RCC 7860 (cell line): ENCODE measurements at regions not wholly inside any gene's neighbourhood (a gene's known extent, or its start where the extent isn't known, plus 50 kb on each side); places are given as distances from the start of the nearest gene placed in this dataset.
A peak's percentile ranks its signal among the peaks of the same experiment; 100 is the strongest.

Experiments
- DNase-seq: peaks from one replicate; pipeline ENCODE4 v3.0.0-alpha.2; 2015; ENCODE audit warnings: low spot score
- FAIRE-seq: peaks from 2 replicates; lab custom pipeline; 2012; peaks lifted over from hg19 to GRCh38; lab: Jason Lieb, UNC

- DNase-seq (no peak), FAIRE-seq (no peak)
Observed at GRCh38 chr18:40929399-40929798, 1025.6 kb upstream of the PIK3C3 start.

DNA sequence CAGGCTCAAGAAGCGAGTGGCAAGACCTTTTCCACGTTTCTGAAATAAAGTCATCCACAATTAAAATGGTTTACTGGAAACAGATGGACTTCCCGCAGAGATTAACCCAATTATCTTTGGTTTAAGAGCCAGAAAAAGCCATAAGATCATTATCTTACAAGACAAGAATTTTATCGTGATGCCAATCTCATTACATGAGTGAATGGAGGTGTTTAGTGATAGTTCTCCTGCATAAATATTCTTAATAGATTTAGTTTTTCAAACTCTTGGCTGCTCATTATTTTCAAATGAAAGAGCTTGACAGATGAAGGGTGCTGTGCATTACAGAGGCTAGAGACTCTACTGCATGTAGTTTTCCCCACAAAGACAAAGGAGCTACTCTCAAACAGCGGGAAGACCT is 1028.4 kb upstream of the PIK3C3 start:
- FAIRE-seq: no peak

DNA sequence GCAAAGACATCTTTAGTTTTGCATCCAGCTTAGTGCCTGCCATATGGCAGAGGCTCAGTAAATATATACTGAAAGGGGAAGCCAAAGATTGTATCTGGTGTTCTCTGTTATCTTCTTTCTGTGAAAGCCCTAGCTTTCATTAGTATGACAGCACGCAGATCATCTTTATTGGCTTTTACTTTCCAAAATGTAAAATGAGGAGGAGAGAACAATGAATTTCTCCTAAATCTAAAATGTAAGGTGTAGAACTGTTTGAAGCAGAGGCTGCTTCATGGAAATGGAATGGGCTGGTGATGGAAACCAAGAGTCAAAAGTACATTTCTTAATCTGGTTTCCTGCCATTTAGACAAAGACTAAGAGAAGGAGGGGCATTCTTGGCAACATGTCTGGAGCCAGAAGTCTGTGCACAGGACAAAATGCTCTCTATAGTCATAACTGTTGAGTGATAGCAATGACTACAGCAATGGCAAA is 1029.9 kb upstream of the PIK3C3 start:
- FAIRE-seq: no peak
- no peak for DNase-seq

More for the DNA sequence above, 1028.4 kb upstream of the PIK3C3 start:
- no peak for DNase-seq

GRCh38 chr18:40921845-40922629 is 1033.0 kb upstream of the PIK3C3 start:
- FAIRE-seq (no peak), DNase-seq (no peak)

GRCh38 chr18:40917056-40917455 is 1038.0 kb upstream of the PIK3C3 start:
- DNase-seq: no peak
- no peak for FAIRE-seq

DNA sequence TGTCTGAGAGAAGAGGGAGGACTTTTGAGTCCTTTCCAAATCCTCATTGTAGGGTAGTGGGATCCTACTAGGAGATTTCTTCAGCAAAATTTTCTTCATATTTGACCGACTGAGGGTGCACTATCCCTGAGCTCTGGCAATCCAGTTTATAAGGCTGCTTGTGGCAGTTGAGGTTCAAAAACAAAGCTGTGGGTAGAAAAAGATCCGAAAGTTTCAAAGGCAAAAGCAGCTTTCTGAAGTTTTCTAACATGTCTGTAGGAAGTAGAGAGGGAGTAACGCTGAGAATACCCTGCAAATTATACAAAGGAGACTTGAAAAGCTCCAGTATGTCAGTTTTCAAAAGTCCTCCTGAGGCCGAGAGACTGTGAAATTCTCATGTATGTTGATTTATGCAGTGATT is 1039.3 kb upstream of the PIK3C3 start:
- FAIRE-seq (no peak), DNase-seq (no peak)

- DNase-seq (no peak), FAIRE-seq (no peak)
Observed at GRCh38 chr18:40911582-40912254, 1043.3 kb upstream of the PIK3C3 start.

DNA sequence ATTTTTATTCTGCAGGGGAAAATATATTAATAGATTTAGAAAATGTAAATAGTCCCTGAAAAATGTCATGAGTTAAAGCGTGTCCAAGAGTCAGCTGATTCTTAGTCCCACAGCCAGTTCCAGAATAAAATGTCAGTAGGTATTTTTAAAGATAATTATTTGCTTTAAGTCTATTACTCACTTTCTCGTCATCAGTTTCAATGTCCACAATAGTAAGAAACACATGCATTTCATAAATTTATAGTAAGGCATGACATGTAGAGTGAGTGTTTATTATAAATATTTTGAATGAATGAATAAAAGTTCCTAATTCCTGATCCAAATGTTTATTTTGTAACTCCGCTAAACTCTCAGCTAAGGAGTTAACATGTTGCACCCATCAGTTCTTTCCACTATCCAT is 1044.0 kb upstream of the PIK3C3 start:
- DNase-seq: no peak
- FAIRE-seq: no peak

- no peak for FAIRE-seq
- no peak for DNase-seq
Observed at GRCh38 chr18:40907842-40908241, 1047.2 kb upstream of the PIK3C3 start.

DNA sequence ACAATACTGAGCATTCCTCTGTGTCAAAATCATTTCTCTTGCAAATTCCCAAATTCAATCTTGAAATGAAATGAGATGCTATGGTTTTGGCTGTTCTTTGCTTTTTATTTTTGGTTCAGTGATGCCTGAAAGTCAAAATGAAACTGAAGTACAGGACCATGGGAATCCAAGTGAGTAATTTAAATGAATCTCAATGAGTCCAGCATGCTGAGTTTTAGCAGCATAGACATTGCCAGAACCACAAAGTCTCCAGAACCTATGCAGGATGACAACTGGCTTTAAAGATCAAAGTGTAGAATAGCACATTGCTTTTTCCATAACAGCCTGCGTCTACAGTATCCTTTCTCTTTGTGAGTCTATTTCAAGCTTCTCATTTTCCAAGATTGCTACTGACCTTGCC is 1050.7 kb upstream of the PIK3C3 start:
- DNase-seq (no peak), FAIRE-seq (no peak)

- DNase-seq: no peak
- no peak for FAIRE-seq
Observed at GRCh38 chr18:40902436-40902835, 1052.6 kb upstream of the PIK3C3 start.

DNA sequence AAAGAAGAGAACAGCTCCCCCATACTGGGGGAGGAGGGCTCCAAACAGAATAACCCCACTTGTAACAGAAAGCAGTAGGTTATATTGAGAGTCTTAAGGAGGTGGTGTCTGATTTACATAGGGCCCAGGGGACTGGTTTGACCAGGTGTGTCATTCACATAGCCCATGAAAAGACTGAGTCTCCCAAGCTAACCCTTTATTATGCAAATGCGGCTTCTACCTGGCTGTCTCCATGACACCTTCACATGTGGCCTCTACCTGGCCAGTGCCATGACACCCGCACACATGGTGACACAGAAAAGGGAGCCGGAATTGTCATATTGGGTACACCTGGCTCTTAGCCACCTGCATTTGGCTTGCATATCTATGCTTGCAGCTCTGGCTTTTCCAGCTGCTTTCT is 1057.2 kb upstream of the PIK3C3 start:
- FAIRE-seq (no peak), DNase-seq (no peak)

DNA sequence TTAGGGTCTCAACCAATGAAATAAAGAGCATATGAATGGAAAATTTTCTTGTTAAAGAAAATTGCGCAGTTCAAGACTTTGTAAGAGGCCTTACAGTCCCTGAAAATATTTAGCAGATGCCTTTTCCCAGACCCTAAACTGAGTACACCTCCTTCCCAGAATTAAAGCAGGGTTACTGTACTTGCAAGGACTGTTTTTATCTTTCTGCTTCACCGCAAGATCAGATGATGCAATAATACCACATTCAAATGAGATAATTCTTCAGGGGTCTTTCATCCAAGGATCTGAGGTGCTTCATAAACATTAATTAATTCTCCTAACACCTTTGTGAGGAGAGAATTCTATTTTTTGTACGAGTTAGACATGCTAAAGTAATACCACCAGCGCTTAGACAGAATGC is 1071.8 kb upstream of the PIK3C3 start:
- DNase-seq (no peak), FAIRE-seq (no peak)

DNA sequence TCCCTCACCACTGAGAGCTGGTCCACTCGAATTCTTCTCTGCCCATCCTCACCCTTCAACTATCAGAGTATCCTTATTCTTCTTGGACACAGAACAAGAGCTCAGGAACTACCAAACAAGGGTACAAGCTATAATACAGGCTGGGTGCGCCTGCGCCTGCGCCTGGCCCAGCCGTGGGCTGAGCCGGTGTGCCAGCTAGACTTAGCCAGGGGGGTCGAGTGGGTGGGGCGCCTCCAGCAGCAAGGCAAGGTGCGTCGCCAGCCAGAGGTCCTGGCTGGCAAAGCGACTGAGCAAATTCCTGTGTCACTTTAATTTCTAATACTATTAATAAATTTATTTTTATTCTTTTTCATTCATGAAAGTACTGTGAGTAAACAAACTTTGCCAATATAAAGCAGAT is 1072.6 kb upstream of the PIK3C3 start:
- no peak for DNase-seq
- FAIRE-seq: no peak

GRCh38 chr18:40878371-40878770 is 1076.7 kb upstream of the PIK3C3 start:
- FAIRE-seq: no peak
- DNase-seq: no peak

DNA sequence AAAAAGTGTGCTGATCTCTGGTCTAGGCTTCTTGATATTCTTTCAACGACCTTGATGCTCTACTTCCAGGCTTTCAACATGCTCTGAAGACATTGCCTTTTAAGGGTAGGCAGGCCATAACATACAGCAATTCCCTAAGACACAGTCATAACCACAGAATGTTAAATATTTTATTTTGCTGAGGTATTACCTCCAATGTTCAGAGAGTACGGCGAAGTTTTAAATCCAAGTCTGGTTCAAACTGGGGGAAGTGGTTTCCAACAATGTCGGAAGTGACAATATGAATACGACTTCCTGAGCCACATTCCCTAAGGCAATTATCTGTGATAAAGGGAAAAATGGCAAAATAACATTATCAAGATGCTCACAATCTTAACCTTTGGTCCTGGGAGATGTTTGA is 1077.9 kb upstream of the PIK3C3 start:
- DNase-seq (peak; percentile 88), FAIRE-seq (peak; percentile 61)

DNA sequence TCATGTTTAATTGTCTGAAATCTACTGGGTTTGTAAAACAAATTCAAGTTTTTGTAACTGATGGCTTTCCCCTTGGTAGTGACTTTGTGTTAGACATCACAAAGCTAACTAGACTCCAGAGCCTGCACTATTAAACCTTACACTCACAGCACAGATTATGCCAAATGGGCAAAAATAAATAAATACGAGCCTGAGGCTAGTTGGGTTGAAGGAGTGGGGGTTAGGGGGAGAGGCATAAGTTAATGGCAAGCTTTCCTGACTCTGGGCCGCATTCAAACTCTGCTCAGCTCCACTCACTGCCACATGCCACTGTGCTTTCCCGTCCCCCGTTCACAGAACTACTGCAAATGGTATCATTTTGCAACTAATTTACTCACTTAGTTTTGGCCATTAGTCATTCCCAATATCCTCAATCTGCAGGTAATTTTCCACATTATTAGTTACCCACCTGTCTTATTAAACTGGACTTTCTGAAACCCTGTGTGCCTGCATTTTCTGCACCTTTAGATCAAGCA is 1079.9 kb upstream of the PIK3C3 start:
- DNase-seq (no peak), FAIRE-seq (no peak)

- FAIRE-seq: no peak
Observed at GRCh38 chr18:40874233-40874632, 1080.8 kb upstream of the PIK3C3 start.

DNA sequence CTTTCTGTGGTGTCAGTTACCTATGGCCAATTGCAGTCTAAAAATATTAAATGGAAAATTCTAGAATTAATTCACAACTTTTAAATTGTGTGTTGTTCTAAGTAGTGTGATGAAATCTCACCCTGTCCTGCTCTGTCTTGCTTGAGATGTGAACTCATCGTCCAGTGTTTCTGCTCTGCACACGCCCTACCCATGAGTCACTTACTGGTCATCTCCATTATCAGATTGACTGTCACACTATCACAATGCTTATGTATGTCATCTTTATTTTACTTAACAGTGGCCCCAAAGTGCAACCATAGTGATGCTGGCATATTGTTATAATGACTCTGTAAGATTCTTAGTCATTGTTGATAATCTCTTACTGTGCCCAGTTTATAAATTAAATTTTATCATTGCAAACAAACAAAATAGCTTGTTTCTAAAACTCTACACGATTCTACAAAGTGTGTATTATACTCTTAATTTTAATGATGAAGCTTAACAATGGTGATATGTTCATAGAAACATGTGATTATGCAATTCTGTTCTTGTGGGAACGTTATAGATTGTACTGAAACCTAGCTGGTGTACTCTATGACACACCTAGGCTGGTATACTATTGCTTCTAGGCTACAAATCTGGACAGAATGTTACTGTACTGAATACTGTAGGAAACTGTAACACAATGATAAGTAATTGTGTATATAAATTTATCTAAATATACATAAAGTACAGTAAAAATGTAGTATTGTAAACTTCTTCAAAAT is 1086.8 kb upstream of the PIK3C3 start:
- DNase-seq: peak; percentile 95
- peak; percentile 87 for FAIRE-seq

More at GRCh38 chr18:40874233-40874632, 1080.8 kb upstream of the PIK3C3 start:
- peak; percentile 13 for DNase-seq

DNA sequence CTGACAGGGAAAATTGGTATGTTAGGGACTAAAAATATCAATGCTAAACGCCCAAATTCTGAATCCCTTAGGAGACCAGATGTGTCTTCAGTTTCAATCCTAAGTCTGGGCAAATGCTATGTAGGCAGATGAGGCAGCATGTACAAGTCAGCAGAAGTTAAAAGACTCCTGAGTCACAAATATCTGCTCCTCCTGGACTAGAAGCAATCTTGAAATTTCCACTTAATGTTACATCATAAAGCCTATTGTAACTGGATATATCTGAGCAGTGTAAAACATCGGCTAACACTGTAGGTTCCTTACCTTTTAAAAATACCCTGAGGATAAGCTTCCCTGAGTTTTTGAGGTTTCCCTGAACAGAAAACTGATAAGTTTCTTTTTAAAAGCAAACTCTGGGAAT is 1087.6 kb upstream of the PIK3C3 start:
- FAIRE-seq: no peak
- peak; percentile 61 for DNase-seq

GRCh38 chr18:40866968-40867367 is 1088.1 kb upstream of the PIK3C3 start:
- no peak for FAIRE-seq
- DNase-seq: no peak
